ENCODE measurements at regions not wholly inside any gene's neighbourhood (a gene's known extent, or its start where the extent isn't known, plus 50 kb on each side); places are given as distances from the start of the nearest gene placed in this dataset.

GRCh38 chr2:152890736-152891135, 172.3 kb downstream of the ARL6IP6 start:
- no peak for TF ChIP-seq CTCF (IDR thresholded peaks at IDR 0.05)
- no peak for TF ChIP-seq ZFX (IDR thresholded peaks at IDR 0.05; ENCODE audit: borderline replicate concordance)

All from 22Rv1 (cell line).